GM18873 (cell line): ENCODE measurements at regions not wholly inside any gene's neighbourhood (a gene's known extent, or its start where the extent isn't known, plus 50 kb on each side); places are given as distances from the start of the nearest gene placed in this dataset.
"Not testable (repeated sequence)": the region's sequence is repeated elsewhere in the genome, so short reads cannot be mapped to it uniquely, and the experiment has no call there.

Experiments
- ATAC-seq: cut with Tn5 transposase; IDR thresholded peaks from one replicate; pipeline ENCODE4 v1.9.1; 2021; ENCODE audit warnings: mild to moderate bottlenecking, moderate library complexity, moderate number of reproducible peaks; ENCODE audit not compliant: unreplicated experiment, low FRiP score

- not testable (repeated sequence) for ATAC-seq
Measured at GRCh38 chr2:242089213-242089549, 219.7 kb downstream of the RTP5 start.

- ATAC-seq = not testable (repeated sequence)
Measured at GRCh38 chr2:242097278-242097677, 227.7 kb downstream of the RTP5 start.

- ATAC-seq = no peak
Measured at GRCh38 chr2:242098034-242098433, 228.5 kb downstream of the RTP5 start.

GRCh38 chr2:242098445-242099128 is 229.1 kb downstream of the RTP5 start:
- no peak for ATAC-seq

- ATAC-seq = not testable (repeated sequence)
Measured at GRCh38 chr2:242103093-242103492, 233.6 kb downstream of the RTP5 start.

- ATAC-seq = not testable (repeated sequence)
Measured at GRCh38 chr2:242104202-242104956, 234.8 kb downstream of the RTP5 start.

- not testable (repeated sequence) for ATAC-seq
Measured at GRCh38 chr2:242107065-242107464, 237.5 kb downstream of the RTP5 start.

- ATAC-seq = not testable (repeated sequence)
Measured at GRCh38 chr2:242108797-242109500, 239.4 kb downstream of the RTP5 start.

GRCh38 chr2:242109819-242110218 is 240.3 kb downstream of the RTP5 start:
- not testable (repeated sequence) for ATAC-seq

GRCh38 chr2:242111954-242112353 is 242.4 kb downstream of the RTP5 start:
- not testable (repeated sequence) for ATAC-seq

- ATAC-seq = not testable (repeated sequence)
Measured at GRCh38 chr2:242113492-242113891, 244.0 kb downstream of the RTP5 start.

GRCh38 chr2:242116676-242117075 is 247.1 kb downstream of the RTP5 start:
- not testable (repeated sequence) for ATAC-seq

- not testable (repeated sequence) for ATAC-seq
Measured at GRCh38 chr2:242117305-242117704, 247.8 kb downstream of the RTP5 start.

- not testable (repeated sequence) for ATAC-seq
Measured at GRCh38 chr2:242119682-242120081, 250.2 kb downstream of the RTP5 start.

GRCh38 chr2:242130682-242131081 is 261.2 kb downstream of the RTP5 start:
- not testable (repeated sequence) for ATAC-seq

- not testable (repeated sequence) for ATAC-seq
Measured at GRCh38 chr2:242159921-242160320, 290.4 kb downstream of the RTP5 start.

- ATAC-seq = not testable (repeated sequence)
Measured at GRCh38 chr2:242165115-242165514, 295.6 kb downstream of the RTP5 start.

GRCh38 chr2:242171290-242171689 is 301.8 kb downstream of the RTP5 start:
- not testable (repeated sequence) for ATAC-seq
